GM11168 (cell line): ENCODE measurements at regions not wholly inside any gene's neighbourhood (a gene's known extent, or its start where the extent isn't known, plus 50 kb on each side); places are given as distances from the start of the nearest gene placed in this dataset.
"Not testable (repeated sequence)": the region's sequence is repeated elsewhere in the genome, so short reads cannot be mapped to it uniquely, and the experiment has no call there.

Experiments
- in situ Hi-C: fragments of 300-500 bp; cut with MboI; formaldehyde crosslinking; loops from one replicate; pipeline ENCODE4 v1.12.0; 2022; ENCODE audit warnings: low sequenced_read_pairs; ENCODE audit not compliant: unreplicated experiment

DNA sequence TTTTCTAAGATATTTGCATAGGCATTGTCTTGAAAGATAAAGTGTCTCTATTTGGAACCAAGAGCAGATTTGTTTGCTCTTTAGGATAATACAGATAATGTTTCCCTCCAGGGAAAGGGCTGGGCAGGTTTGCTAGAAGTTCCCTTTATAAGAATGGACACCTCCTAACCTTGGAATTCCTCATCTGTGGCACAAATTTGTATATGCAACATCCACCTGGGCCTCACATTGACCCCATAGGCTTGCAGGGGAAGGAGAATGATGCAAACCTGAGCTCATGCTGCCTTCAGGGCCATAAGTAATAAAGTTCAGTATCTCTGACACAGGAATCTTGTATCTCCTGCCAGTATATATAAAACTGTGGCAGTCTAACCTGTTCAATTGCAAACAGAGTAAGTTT is 508.4 kb upstream of the MIR17HG start:
- in situ Hi-C loops = no loop called here

DNA sequence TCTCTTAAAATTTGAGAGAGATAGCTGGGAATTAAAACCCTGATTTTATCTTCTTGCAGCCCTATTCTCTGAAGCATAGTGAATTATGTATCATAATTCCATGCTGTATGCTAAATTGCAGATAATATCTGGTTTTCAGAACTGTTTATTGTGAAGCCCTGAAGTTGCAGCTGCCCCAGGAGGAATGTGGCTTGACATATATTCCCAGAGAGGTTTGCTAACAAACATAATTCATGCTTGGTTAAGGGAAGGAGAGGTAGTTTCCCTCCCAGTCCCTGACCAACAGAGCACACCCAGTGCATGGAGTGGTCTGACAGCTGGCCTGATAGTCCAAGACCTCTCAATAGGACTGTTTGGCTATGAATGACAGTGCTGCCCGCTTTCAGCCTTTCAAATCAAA is 500.6 kb upstream of the MIR17HG start:
- in situ Hi-C loops = no loop called here

DNA sequence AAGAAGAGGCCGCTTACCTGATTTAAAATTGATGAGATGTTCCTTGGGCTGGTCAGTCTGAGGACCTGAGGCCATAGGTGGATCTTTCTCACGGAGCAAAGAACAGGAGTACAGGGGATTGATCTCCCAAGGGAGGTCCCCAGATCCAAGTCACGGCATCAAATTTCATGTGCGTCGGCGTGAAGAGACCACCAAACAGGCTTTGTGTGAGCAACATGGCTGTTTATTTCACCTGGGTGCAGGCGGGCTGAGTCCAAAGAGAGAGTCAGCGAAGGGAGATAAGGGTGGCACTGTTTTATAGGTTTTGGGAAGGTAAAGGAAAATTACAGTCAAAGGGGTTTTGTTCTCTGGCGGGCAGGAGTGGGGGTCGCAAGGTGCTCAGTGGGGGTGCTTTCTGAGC is 493.8 kb upstream of the MIR17HG start:
- in situ Hi-C loops = not testable (repeated sequence)

GRCh38 chr13:90857921-90858320 is 489.6 kb upstream of the MIR17HG start:
- in situ Hi-C loops = no loop called here

DNA sequence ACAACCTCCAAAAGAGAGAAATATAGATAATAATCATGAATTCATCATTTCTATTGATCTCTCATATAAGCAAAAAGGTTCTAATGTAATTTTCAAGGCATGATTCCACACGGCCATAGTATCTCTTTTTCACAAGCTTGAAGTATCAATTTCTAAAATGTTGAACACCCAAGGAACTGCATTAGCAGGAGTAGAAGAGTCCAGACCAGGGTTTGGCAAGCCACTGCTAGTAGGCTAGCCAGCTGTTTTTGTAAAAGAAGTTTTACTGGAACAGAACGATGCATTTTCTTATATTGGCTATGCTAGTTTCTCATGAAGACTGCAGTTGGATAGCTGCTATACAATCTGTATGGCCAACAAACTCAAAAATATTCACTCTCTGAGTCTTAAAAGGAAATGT is 481.5 kb upstream of the MIR17HG start:
- in situ Hi-C loops = no loop called here

DNA sequence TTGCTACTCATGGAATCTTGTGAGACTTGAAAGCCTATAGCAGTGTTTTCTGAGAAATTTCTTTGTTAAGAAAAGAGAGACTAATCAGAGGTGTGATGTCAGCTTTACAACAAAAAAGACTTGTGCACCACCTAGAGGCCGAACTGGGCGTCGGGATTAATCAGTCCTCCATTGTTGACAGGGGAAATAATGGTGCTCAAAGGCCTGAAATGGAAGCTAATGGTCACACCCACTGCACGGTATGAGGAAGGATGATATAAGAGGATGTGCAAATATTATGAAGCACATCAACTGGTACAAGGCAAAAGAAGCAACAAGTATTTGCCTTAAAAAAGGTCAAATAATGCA is 480.2 kb upstream of the MIR17HG start:
- in situ Hi-C loops = no loop called here

DNA sequence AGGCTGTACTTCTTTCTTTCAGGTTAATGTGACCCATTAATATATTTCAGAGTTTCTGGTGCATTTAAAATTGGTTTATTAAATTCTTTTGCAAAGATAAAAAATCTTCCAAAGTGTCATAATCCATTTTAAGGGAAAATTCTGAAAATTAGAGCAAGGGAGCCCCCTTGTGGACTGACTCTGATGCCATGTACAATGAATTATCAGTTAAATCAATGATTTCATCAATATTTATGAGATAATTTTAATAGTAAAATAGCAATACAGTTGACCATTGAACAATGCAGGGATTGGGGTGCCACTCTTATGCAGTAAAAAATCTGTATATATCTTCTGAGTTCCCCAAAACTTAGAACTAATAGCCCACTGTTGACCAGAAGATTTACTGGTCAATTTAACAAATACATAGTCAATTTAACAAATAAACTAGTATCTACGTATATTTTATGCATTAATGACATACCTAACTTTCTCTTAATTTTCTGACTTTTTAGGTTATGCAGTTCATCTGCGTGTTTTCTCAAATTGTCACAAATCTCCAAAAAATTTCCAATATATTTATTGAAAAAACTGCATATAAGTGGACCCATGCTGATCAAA is 479.1 kb upstream of the MIR17HG start:
- in situ Hi-C loops = no loop called here

DNA sequence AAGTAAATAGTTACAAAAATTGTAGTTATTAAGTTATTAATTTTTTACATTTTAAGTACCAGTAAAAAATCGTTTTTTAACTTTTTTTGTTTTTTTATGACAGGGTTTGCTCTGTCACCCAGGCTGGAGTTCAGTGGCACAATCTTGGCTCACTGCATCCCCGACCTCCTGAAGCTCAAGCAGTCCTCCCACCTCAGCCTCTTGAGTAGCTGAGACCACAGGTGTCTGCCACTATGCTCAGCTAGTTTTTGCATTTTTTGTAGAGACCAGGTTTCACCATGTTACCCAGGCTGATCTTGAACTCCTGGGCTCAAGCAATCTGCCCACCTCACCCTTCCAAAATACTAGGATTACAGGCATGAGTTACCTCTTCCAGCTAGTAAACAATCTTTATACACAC is 477.9 kb upstream of the MIR17HG start:
- in situ Hi-C loops = no loop called here

DNA sequence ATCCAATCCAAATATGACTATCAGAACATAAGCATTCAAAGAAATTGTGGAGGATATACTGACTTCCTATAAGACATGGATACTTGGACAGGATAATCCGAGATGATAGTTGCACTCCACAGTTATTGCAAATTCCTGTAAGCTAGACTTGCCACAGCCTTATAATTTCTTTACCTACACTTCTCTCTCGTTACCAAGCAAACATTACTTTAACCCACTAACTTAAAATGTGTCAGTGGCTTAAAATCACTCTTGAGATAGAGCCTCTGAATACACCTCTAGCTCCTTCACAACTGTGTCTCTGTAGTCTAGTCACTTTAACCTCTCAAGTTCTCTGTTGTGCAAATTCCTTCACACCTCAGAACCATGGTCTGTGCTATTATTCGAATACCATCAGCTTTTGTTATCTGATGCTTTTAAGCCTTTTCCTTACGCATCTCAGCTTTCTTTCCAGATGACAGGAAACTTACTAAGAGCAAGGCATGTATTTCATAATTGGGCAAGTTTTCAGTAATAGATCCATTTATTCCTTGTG is 474.9 kb upstream of the MIR17HG start:
- in situ Hi-C loops = no loop called here

DNA sequence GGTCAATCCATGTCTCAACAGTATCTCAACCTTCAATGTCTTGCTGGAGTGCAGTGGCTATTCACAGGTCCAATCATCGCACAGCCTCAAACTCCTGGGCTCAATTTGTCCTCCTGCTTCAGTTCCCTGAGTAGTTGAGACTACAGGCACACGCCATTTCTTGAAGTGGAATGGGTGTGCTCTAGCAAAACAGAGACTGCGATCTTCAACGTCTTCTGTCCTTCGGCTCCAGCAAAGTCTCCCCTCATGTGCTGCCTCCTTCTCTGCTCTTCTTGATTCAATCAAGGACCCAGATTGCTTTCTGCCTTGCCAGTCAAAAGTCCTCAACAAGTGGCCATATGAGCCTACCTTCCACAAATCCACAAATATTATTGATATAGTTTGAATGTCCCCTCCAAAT is 466.7 kb upstream of the MIR17HG start:
- in situ Hi-C loops = no loop called here

DNA sequence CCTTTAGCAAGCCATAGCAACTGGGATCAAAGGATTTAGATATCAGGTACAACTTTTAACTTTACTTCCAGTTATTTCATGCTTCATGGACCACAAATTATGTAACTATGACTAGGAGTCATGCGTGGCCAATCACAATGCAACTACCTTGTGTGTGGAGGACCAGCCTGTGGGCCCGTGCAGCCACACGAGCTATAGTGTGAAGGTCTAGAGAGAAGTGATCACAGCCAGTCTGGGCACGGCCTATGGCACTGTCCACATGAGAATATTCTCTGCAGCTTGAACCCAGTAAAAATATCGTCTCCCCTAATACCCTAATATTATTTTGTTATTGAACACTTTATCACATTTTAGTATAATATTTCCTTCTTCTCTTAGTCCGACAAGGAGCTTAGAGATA is 464.9 kb upstream of the MIR17HG start:
- in situ Hi-C loops = no loop called here

DNA sequence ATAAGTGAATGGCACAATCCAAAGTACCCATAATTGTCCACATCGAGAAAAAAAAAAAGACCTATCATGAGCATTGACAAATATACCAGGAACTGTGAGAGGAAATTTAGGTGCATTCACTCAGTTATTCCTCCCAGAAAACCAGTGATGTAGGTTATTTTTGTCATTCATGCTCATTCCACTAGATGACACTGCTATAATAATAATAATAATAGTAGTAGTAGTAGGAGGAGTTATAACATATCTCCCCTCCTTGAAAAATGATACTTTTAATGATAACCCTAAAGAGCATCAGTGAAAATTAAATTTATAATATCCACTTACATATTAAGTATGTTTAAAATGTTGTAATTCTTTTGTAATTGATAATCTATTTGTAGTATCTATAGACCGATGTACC is 463.9 kb upstream of the MIR17HG start:
- in situ Hi-C loops = no loop called here

DNA sequence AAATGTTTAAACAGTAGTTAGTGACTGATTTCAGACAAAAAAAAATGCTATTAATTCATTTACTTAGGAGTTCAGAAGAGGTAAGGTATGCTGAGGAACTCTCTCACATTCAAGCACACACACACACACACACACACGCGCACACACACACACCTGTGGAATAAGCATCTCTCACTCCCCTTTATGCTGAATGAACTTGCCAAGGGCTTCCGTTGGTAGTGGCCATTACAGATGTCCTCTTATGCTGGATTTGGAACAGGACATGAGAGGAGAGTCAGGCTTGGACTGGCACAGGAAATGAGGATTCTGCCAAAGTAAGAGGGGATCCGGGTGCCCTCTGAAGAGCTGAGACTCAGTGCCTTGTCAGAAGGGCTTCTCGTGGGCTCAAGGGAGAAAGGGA is 463.4 kb upstream of the MIR17HG start:
- in situ Hi-C loops = no loop called here

DNA sequence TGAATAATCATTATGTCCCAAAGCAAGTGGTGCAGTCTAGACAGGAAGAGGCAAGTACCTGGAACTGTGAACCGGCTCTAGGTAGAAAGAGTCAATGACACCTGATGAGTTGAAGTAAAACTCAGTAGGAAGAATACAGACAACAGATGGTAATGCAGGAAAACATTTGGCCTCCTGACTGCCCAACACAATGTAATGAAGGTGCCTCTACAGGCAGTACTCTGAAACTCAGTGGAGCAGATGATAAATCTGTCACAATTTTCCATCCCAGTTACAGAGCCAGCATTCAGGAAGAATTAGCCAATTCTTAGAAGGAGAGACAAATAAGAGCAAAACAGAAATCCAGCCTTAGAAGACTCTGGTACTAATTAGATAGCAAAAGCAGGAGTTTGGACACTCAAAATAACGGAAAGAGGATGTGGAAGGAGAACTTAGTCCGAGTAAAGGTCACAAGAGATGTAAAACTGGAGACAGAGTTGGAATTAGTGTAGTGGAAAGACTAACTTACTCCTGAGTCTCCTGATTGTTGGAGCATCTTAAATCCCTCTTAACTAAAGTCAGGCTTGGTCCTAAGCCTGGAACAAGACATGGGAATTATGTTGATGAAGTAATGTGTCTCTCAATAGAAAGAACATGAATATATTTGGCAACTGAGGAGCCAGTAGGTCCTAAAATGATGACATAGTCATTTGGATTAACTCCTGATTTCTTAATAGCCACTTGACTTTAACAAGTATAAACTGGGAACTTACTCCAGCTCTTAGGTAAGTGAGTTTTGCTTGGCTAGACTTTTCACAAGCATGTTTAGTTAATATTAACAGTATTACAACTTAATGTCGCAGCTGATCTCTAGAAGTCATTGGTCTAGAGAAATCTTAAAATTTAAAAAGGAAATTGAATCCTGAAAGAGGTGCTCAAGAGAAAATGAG is 457.3 kb upstream of the MIR17HG start:
- in situ Hi-C loops = no loop called here

DNA sequence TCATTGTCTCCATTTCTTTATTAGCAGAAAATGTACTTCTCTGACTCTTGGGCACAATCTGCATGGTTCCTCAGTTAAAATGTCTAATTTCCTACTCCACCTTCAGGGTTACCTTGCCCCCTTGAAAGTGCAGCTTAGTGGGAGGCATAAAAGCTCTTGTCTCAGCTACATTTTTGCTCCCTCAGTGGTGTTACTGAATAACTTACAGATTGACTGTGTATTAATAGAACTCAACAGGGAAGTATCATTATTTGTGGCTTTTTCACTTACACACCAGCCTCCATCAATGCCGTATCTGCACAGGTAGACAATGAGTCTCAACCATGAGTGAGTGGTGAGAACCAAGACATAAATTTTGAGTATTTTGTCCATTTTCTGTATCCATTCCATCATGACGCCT is 456.2 kb upstream of the MIR17HG start:
- in situ Hi-C loops = no loop called here

DNA sequence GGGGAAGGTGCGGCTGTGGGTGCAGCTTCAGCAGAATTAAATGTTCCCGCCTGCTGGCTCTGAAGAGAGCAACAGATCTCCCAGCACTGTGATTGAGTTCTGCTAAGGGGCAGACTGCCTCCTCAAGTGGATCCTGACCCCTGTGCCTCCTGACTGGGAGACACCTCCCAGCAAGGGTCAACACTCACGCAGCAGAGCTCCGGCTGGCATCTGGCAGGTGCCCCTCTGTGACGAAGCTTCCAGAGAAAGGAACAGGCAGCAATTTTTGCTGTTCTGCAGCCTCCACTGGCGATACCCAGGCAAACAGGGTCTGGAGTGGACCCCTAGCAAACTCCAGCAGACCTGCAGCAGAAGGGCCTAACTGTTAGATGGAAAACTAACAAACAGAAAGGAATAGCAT is 454.3 kb upstream of the MIR17HG start:
- in situ Hi-C loops = not testable (repeated sequence)

- in situ Hi-C loops = no loop called here
These were observed 451.5 kb upstream of the MIR17HG start for GRCh38 chr13:90896002-90896401.

DNA sequence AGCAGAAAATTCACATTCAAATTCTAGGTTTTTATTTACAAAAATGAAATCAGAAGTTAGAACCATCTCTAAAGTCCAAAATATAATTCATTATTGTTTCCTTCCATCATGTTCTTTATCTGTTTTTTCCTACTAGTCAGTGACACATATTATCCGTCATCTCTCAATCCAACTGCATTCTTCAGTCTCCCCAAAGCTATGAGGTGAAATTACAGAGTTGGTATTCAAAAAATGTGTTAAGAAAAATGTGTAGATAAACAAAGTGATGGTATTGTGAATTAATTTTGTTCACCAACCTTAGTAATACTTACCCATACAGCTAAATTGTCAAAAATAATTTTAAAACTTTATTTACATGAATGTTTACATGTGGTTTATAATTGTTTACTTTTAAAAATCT is 448.7 kb upstream of the MIR17HG start:
- in situ Hi-C loops = no loop called here

DNA sequence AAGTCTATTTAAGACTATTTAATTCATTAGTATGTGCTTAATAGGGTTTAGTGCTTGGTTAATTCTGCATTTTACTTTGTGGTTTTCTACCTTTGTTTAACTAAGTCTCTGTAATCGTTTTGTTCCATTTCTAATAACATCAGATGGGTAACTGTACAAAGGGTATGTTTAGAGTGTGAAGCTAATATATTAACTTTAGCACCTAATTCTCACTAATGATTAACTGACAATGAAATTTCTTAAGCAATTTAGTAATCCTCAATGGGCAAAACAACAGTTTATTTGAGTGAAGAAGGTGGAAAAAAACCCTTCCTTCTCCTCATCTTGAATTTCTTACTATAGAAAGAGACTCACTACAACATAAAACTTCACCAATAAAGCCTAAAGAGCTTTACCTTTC is 448.1 kb upstream of the MIR17HG start:
- in situ Hi-C loops = no loop called here

GRCh38 chr13:90902255-90902654 is 445.2 kb upstream of the MIR17HG start:
- in situ Hi-C loops = no loop called here

- in situ Hi-C loops = no loop called here
These were observed 440.9 kb upstream of the MIR17HG start for GRCh38 chr13:90906554-90906953.

DNA sequence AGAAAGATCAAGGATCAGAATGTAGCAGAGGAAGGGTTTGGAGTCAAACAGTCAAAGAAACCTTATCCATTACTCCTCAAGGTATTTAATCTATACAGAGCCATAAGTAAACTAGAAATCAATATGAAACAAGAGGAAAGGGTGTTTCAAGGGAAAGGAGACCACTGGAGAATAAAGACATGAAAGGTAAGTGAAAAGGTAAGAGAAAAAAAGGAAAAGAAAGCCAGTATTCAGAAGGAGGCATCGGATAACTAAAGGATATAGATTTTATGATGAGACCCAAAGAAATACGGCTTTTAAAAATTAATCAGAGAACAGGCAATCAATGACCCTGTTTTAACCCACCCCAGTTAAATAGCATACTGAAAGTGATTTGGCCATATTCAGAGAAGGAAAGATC is 438.7 kb upstream of the MIR17HG start:
- in situ Hi-C loops = no loop called here
